ENCODE measurements at regions not wholly inside any gene's neighbourhood (a gene's known extent, or its start where the extent isn't known, plus 50 kb on each side); places are given as distances from the start of the nearest gene placed in this dataset.
A peak's percentile ranks its signal among the peaks of the same experiment; 100 is the strongest.

DNA sequence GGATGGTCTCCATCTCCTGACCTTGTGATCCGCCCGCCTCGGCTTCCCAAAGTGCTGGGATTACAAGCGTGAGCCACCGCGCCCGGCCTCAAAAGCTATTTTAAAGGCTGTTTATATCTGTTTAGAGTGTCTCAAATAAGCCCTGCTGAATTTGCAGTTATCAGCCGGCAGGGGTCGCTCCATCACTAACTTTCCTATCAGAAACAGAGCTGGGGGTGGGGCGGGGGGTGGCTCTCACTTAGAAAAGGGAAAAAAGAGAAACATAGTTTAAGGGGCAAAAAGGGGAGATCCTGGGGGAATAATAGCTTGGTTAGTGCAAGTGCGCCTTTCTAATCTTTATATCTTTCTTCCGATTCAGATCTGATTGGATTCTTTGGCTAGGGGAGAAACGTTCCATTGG is 450.7 kb downstream of the UBE2NL start:
- no peak for TF ChIP-seq POLR2AphosphoS5 (IDR thresholded peaks at IDR 0.05; ENCODE audit: low read length)
- TF ChIP-seq JUND (IDR thresholded peaks at IDR 0.05; ENCODE audit: low read depth, low read length), result no peak
- no peak for TF ChIP-seq EZH2 (IDR thresholded peaks at IDR 0.05; ENCODE audit: borderline replicate concordance, control insufficient read depth, low read depth, low read length)
- TF ChIP-seq, protein P1, sequence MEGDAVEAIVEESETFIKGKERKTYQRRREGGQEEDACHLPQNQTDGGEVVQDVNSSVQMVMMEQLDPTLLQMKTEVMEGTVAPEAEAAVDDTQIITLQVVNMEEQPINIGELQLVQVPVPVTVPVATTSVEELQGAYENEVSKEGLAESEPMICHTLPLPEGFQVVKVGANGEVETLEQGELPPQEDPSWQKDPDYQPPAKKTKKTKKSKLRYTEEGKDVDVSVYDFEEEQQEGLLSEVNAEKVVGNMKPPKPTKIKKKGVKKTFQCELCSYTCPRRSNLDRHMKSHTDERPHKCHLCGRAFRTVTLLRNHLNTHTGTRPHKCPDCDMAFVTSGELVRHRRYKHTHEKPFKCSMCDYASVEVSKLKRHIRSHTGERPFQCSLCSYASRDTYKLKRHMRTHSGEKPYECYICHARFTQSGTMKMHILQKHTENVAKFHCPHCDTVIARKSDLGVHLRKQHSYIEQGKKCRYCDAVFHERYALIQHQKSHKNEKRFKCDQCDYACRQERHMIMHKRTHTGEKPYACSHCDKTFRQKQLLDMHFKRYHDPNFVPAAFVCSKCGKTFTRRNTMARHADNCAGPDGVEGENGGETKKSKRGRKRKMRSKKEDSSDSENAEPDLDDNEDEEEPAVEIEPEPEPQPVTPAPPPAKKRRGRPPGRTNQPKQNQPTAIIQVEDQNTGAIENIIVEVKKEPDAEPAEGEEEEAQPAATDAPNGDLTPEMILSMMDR (IDR thresholded peaks at IDR 0.05 in 2 of 3, conservative IDR thresholded peaks at IDR 0.05 in 1 of 3; ENCODE audit: control insufficient read depth in 2 of 3, extremely low read depth in 1 of 3, insufficient read depth in 1 of 3, low read depth in 3 of 3, low read length in 3 of 3), result 0 out of 6 replicates have a peak, but pooled peaks have one; percentile 4 to 19 (median 5)
